IMR-90 (cell line): ENCODE measurements at regions not wholly inside any gene's neighbourhood (a gene's known extent, or its start where the extent isn't known, plus 50 kb on each side); places are given as distances from the start of the nearest gene placed in this dataset.

Experiments used
- ATAC-seq: fragments of 200-7000 bp; cut with Tn5 transposase; 2 replicates; pipeline ENCODE4 v1.9.1; 2020; ENCODE audit warnings: low read depth, mild to moderate bottlenecking, moderate library complexity
- BruUV-seq: library from RNA; stranded (reverse); fragments of 400-500 nt; replicated peaks from 2 replicates; lab custom pipeline; 2021; lab: Mats Ljungman, UMichigan
- CTCF ChIA-PET: fragments of 300-600 bp; formaldehyde crosslinking; extraction: SDS; loops from one replicate; lab custom pipeline; 2021; ENCODE audit warnings: antibody characterized with exemption; lab: Yijun Ruan, JAX
- POLR2A ChIA-PET: fragments of 300-600 bp; sonication (Branson Sonifier 250); formaldehyde crosslinking; loops from one replicate; lab custom pipeline; 2022; ENCODE audit warnings: antibody characterized with exemption; ENCODE audit not compliant: unreplicated experiment; lab: Charles Lee
- DNase-seq: peaks from one replicate; pipeline ENCODE4 v3.0.0; 2013
- H2AFZ ChIP-seq: replicated peaks from 2 replicates; pipeline ENCODE3; 2013; ENCODE audit warnings: low read length, mild to moderate bottlenecking; ENCODE audit not compliant: poor library complexity
- H2AK5ac ChIP-seq: 2 replicates; pipeline ENCODE4 v1.6.1; 2013; ENCODE audit warnings: low read depth, low read length, inconsistent platforms
- H2AK9ac ChIP-seq: replicated peaks from 2 replicates; pipeline ENCODE3; 2013; ENCODE audit warnings: mild to moderate bottlenecking, low read depth, low read length, moderate library complexity; ENCODE audit not compliant: poor library complexity
- H2BK120ac ChIP-seq: 2 replicates; pipeline ENCODE4 v1.6.1; 2013; ENCODE audit warnings: low read depth, low read length, inconsistent platforms
- H2BK15ac ChIP-seq: 3 replicates; pipeline ENCODE4 v1.6.1; 2013; ENCODE audit warnings: low read depth, low read length, inconsistent platforms
- H2BK20ac ChIP-seq: 2 replicates; pipeline ENCODE4 v1.6.1; 2013; ENCODE audit warnings: low read depth, mild to moderate bottlenecking, inconsistent platforms, low read length, moderate library complexity
- H2BK5ac ChIP-seq: 2 replicates; pipeline ENCODE4 v1.6.1; 2013; ENCODE audit warnings: mild to moderate bottlenecking, low read depth, low read length, inconsistent platforms; ENCODE audit not compliant: poor library complexity, severe bottlenecking
- H3K14ac ChIP-seq: replicated peaks from 2 replicates; pipeline ENCODE4 v1.6.1; 2013; ENCODE audit warnings: low read depth, low read length, inconsistent platforms
- H3K18ac ChIP-seq: 2 replicates; pipeline ENCODE4 v1.6.1; 2013; ENCODE audit warnings: low read depth, low read length, control low read depth
- H3K23ac ChIP-seq: 2 replicates; pipeline ENCODE4 v1.6.1; 2013; ENCODE audit warnings: low read depth, low read length, inconsistent platforms
- H3K27ac ChIP-seq: 2 replicates; pipeline ENCODE4 v1.5.1; 2013; ENCODE audit warnings: mild to moderate bottlenecking, control low read depth, low read length; ENCODE audit not compliant: insufficient read depth
- H3K27me3 ChIP-seq: 2 replicates; pipeline ENCODE4 v1.6.1; 2013; ENCODE audit warnings: low read length; ENCODE audit not compliant: control insufficient read depth, insufficient read depth
- H3K36me3 ChIP-seq: 2 replicates; pipeline ENCODE4 v1.6.1; 2013; ENCODE audit warnings: low read length, mixed read lengths; ENCODE audit not compliant: control insufficient read depth, insufficient read depth
- H3K4ac ChIP-seq: 2 replicates; pipeline ENCODE4 v1.6.1; 2013; ENCODE audit warnings: low read depth, low read length, inconsistent platforms
- H3K4me1 ChIP-seq: 2 replicates; pipeline ENCODE4 v1.6.1; 2013; ENCODE audit warnings: low read length, mixed read lengths; ENCODE audit not compliant: control insufficient read depth, insufficient read depth
- H3K4me2 ChIP-seq: 2 replicates; pipeline ENCODE4 v1.6.1; 2013; ENCODE audit warnings: low read depth, mild to moderate bottlenecking, control low read depth, low read length, moderate library complexity
- H3K4me3 ChIP-seq: 2 replicates; pipeline ENCODE4 v1.5.1; 2013; ENCODE audit warnings: low read depth, mild to moderate bottlenecking, control low read depth, low read length, moderate library complexity; ENCODE audit not compliant: insufficient read depth
- H3K56ac ChIP-seq: 2 replicates; pipeline ENCODE4 v1.6.1; 2013; ENCODE audit warnings: low read length, inconsistent platforms; ENCODE audit not compliant: insufficient read depth; ENCODE audit errors: extremely low read depth
- H3K79me1 ChIP-seq, 2 experiments: 2 replicates each; pipeline ENCODE4 v1.6.1; 2013; ENCODE audit warnings: low read length in 2 of 2, inconsistent platforms in 1 of 2, low read depth in 1 of 2
- H3K9ac ChIP-seq: 2 replicates; pipeline ENCODE4 v1.6.1; 2013; ENCODE audit warnings: low read depth, low read length, control low read depth
- H3K9me1 ChIP-seq: 2 replicates; pipeline ENCODE4 v1.6.1; 2013; ENCODE audit warnings: low read length, inconsistent platforms; ENCODE audit not compliant: insufficient read depth
- H3K9me3 ChIP-seq: 2 replicates; pipeline ENCODE4 v1.6.1; 2013; ENCODE audit warnings: low read length; ENCODE audit not compliant: control insufficient read depth, insufficient read depth
- H4K20me1 ChIP-seq: 2 replicates; pipeline ENCODE4 v1.6.1; 2013; ENCODE audit warnings: low read length, inconsistent platforms; ENCODE audit not compliant: insufficient read depth
- H4K5ac ChIP-seq: 2 replicates; pipeline ENCODE4 v1.6.1; 2013; ENCODE audit warnings: mild to moderate bottlenecking, low read depth, low read length, control low read depth
- H4K8ac ChIP-seq, 2 experiments: 2 replicates each; pipeline ENCODE4 v1.6.1; 2013; ENCODE audit warnings: low read depth in 2 of 2, low read length in 2 of 2, control low read depth in 1 of 2, inconsistent platforms in 1 of 2
- H4K91ac ChIP-seq: 2 replicates; pipeline ENCODE4 v1.6.1; 2013; ENCODE audit warnings: low read depth, low read length, inconsistent platforms; ENCODE audit not compliant: insufficient read depth
- BHLHE40 ChIP-seq: fragments of 150-350 bp; IDR thresholded peaks from 2 replicates; pipeline ENCODE4 v1.6.1; 2016; ENCODE audit warnings: mild to moderate bottlenecking, low read depth, low read length
- CEBPB ChIP-seq: IDR thresholded peaks from 2 replicates; pipeline ENCODE4 v1.6.1; 2012; ENCODE audit warnings: low read depth, low read length, improper control_type of control experiment
- CHD1 ChIP-seq: IDR thresholded peaks from 2 replicates; pipeline ENCODE4 v1.6.1; 2012; ENCODE audit warnings: low read depth, low read length, improper control_type of control experiment
- CTCF ChIP-seq: conservative IDR thresholded peaks from 2 replicates; pipeline ENCODE4 v1.5.1; 2012; ENCODE audit warnings: mild to moderate bottlenecking, low read depth, low read length, improper control_type of control experiment
- ELK1 ChIP-seq: fragments of 150-350 bp; IDR thresholded peaks from 2 replicates; pipeline ENCODE4 v1.6.1; 2016; ENCODE audit warnings: low read depth, mild to moderate bottlenecking, low read length, moderate library complexity, borderline replicate concordance
- FOS ChIP-seq: fragments of 150-350 bp; IDR thresholded peaks from 2 replicates; pipeline ENCODE4 v1.6.1; 2016; ENCODE audit warnings: low read depth, low read length
- MAFK ChIP-seq: IDR thresholded peaks from 2 replicates; pipeline ENCODE4 v1.6.1; 2012; ENCODE audit warnings: low read depth, low read length, improper control_type of control experiment
- MXI1 ChIP-seq: IDR thresholded peaks from 2 replicates; pipeline ENCODE4 v1.6.1; 2012; ENCODE audit warnings: low read depth, mild to moderate bottlenecking, low read length, moderate library complexity, borderline replicate concordance
- RAD21 ChIP-seq: IDR thresholded peaks from 2 replicates; pipeline ENCODE4 v1.6.1; 2012; ENCODE audit warnings: low read length, improper control_type of control experiment
- RCOR1 ChIP-seq: IDR thresholded peaks from 2 replicates; pipeline ENCODE4 v1.6.1; 2012; ENCODE audit warnings: mild to moderate bottlenecking, low read length, improper control_type of control experiment; ENCODE audit not compliant: insufficient replicate concordance
- SMC3 ChIP-seq: fragments of 150-350 bp; IDR thresholded peaks from 2 replicates; pipeline ENCODE4 v1.6.1; 2016; ENCODE audit warnings: low read depth, mild to moderate bottlenecking, antibody characterized with exemption, low read length, moderate library complexity
- USF2 ChIP-seq: fragments of 150-350 bp; IDR thresholded peaks from 2 replicates; pipeline ENCODE4 v1.6.1; 2017; ENCODE audit warnings: mild to moderate bottlenecking, antibody characterized with exemption, low read length, low read depth
- WGBS, 2 experiments: methylation state at CpG; one replicate each; pipeline versions ENCODE4 v1.1.5 to v1.1.7; 2013; ENCODE audit warnings: missing lambda C conversion rate in 2 of 2; ENCODE audit not compliant: insufficient read length in 1 of 2; ENCODE audit errors: extremely low coverage in 2 of 2; 5-methylcytosine and 5-hydroxymethylcytosine counted together
- dilution Hi-C: fragments of 300-500 bp; cut with HindIII; formaldehyde crosslinking; loops from one replicate; pipeline ENCODE4 v1.14.3; 2018; ENCODE audit warnings: low sequenced_read_pairs; ENCODE audit not compliant: unreplicated experiment
- in situ Hi-C: fragments of 300-500 bp; cut with MboI; formaldehyde crosslinking; loops from 3 replicates; pipeline ENCODE4 v1.14.3; 2019; ENCODE audit warnings: low sequenced_read_pairs, inconsistent platforms, mixed read lengths
- intact Hi-C: fragments of 100-400 bp; cut with micrococcal nuclease; formaldehyde crosslinking; loops from 2 replicates; pipeline ENCODE4 v1.10.0; 2022

GRCh38 chr9:88312517-88313103 lies 75.6 kb upstream of the SPIN1 start:
- Histone ChIP-seq H3K79me1 (no peaks in the 10 kb centered on the region), H3K4ac (no peak overlapping the region), H3K9me3 (no peaks in the 10 kb centered on the region), H3K18ac (no peak overlapping the region), H3K27me3 (no peaks in the 10 kb centered on the region), H4K91ac (no peak overlapping the region), H2BK15ac (no peak overlapping the region), H4K20me1 (no peaks in the 10 kb centered on the region), H2BK120ac (no peak overlapping the region), H4K8ac (no peak overlapping the region), H2AFZ (no peak overlapping the region), H2BK20ac (no peak overlapping the region), H2AK5ac (no peak overlapping the region), H3K4me1 (no peaks in the 10 kb centered on the region), H3K27ac (no peak overlapping the region), H2BK5ac (no peak overlapping the region), H3K9me1 (no peaks in the 10 kb centered on the region), H3K23ac (no peak overlapping the region), H2AK9ac (no peak overlapping the region), H3K4me3 (no peak overlapping the region), H3K56ac (no peak overlapping the region), H3K14ac (no peak overlapping the region), H3K9ac (no peak overlapping the region), H3K36me3 (no peaks in the 10 kb centered on the region), H3K4me2 (no peak overlapping the region), H4K5ac (no peak overlapping the region)
- in situ Hi-C loops: no loop called here
- no CpG with 5 or more reads among the region's 13 CpGs for WGBS, 2 experiments
- dilution Hi-C loops: no loop called here
- no TSS peak for BruUV-seq
- CTCF ChIA-PET: no interaction called here
- TF ChIP-seq MXI1: no peak
- TF ChIP-seq CTCF: no peak
- no peak for TF ChIP-seq CEBPB
- TF ChIP-seq FOS: no peak
- no peak for TF ChIP-seq USF2
- TF ChIP-seq RCOR1: no peak
- no peak for TF ChIP-seq SMC3
- no peak for TF ChIP-seq BHLHE40
- no peak for TF ChIP-seq MAFK
- no peak for TF ChIP-seq RAD21
- TF ChIP-seq ELK1: no peak
- no peak for TF ChIP-seq CHD1
- no peak for ATAC-seq
- POLR2A ChIA-PET: no interaction called here
- intact Hi-C loops: no loop called here
- DNase-seq: no peak
